ENCODE measurements at regions not wholly inside any gene's neighbourhood (a gene's known extent, or its start where the extent isn't known, plus 50 kb on each side); places are given as distances from the start of the nearest gene placed in this dataset.

GRCh38 chr2:133748007-133748700 lies 179.9 kb upstream of the NCKAP5 start (continued):
- TF ChIP-seq STAT1 (IDR thresholded peaks at IDR 0.05; ENCODE audit: unreplicated experiment) (no peak), ZNF331 (CRISPR knock-in tag; IDR thresholded peaks at IDR 0.05; ENCODE audit: low read depth) (no peak)

GRCh38 chr2:133753665-133754064 lies 185.4 kb upstream of the NCKAP5 start:
- no peak overlapping the region for H3K27ac Mint-ChIP-seq
- Histone ChIP-seq H3K27me3 (ENCODE audit: insufficient read depth) (no peaks in the 10 kb centered on the region), H2AFZ (no peak overlapping the region), H3K27ac (ENCODE audit: low read depth) (no peak overlapping the region), H3K79me2 (replicated peaks; ENCODE audit: insufficient read depth) (no peaks in the 10 kb centered on the region), H3K4me1 (ENCODE audit: insufficient read depth) (peaks cover 9% of the 10 kb centered on the region), H3K36me3 (ENCODE audit: insufficient read depth) (no peaks in the 10 kb centered on the region), H3K4me2 (no peak overlapping the region), H4K20me1 (replicated peaks; ENCODE audit: insufficient read depth) (no peaks in the 10 kb centered on the region), H3K4me3 (no peak overlapping the region), H3K9me2 (ENCODE audit: insufficient read depth) (peaks cover 3% of the 10 kb centered on the region), H3F3A (replicated peaks; ENCODE audit: low read depth) (no peaks in the 10 kb centered on the region)
- TF ChIP-seq CTCF (conservative IDR thresholded peaks at IDR 0.05; ENCODE audit: low read depth in 2 of 2) (no peak), EZH2 (IDR thresholded peaks at IDR 0.05; ENCODE audit: low read depth, unreplicated experiment) (no peak), ETS1 (IDR thresholded peaks at IDR 0.05) (no peak), REST (IDR thresholded peaks at IDR 0.05; ENCODE audit: unreplicated experiment) (no peak), NANOG (IDR thresholded peaks at IDR 0.05; ENCODE audit: borderline replicate concordance) (no peak), ZNF462 (CRISPR knock-in tag; IDR thresholded peaks at IDR 0.05) (no peak), ZNF331 (CRISPR knock-in tag; IDR thresholded peaks at IDR 0.05; ENCODE audit: low read depth) (no peak), EZH2phosphoT487 (IDR thresholded peaks at IDR 0.05; ENCODE audit: unreplicated experiment) (no peak), JUNB (IDR thresholded peaks at IDR 0.05; ENCODE audit: unreplicated experiment) (no peak), CREB1 (CRISPR knock-in tag; IDR thresholded peaks at IDR 0.05; ENCODE audit: low read depth) (no peak), POLR2AphosphoS5 (IDR thresholded peaks at IDR 0.05; ENCODE audit: low read depth) (no peak), STAT1 (IDR thresholded peaks at IDR 0.05; ENCODE audit: unreplicated experiment) (no peak), ZNF114 (CRISPR knock-in tag; IDR thresholded peaks at IDR 0.05) (no peak)
- H3K4me3 Mint-ChIP-seq = no peak overlapping the region
- no peaks in the 10 kb centered on the region for H3K36me3 Mint-ChIP-seq (ENCODE audit: low read depth)
- H3K27me3 Mint-ChIP-seq (ENCODE audit: insufficient read depth, low read depth, poor library complexity) = peaks cover 4% of the 10 kb centered on the region
- peaks cover 28% of the 10 kb centered on the region for H3K4me1 Mint-ChIP-seq
- ATAC-seq (no peak), DNase-seq (ENCODE audit: low spot score) (no peak)
- no peaks in the 10 kb centered on the region for H3K9me3 Mint-ChIP-seq

Data from GM23338 (cell line).